ENCODE measurements at regions not wholly inside any gene's neighbourhood (a gene's known extent, or its start where the extent isn't known, plus 50 kb on each side); places are given as distances from the start of the nearest gene placed in this dataset.
"Not testable (repeated sequence)": the region's sequence is repeated elsewhere in the genome, so short reads cannot be mapped to it uniquely, and the experiment has no call there.

- peak; percentile 49 for DNase-seq
These were observed 488.0 kb upstream of the STXBP6 start for GRCh38 chr14:25537846-25538455.

DNA sequence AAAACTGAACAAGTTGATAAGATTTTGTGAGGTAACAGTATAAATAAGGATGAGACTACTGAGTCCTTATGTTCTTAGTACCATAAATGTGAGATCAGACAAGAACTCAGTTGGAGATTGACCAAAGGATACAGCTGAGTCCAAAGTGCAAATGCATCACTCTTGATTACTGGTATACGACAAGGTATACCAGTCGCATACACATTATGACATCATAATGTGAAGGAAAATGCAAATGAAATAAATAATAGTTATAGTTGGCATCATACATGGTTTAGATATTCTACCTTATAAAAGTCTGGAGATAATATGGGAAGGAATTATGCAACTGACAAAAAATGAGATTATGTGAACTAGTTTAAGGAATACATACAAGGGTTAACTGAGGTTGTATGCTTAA, 476.3 kb upstream of the STXBP6 start:
- DNase-seq, result no peak

- no peak for DNase-seq
These were observed 473.0 kb upstream of the STXBP6 start for GRCh38 chr14:25522926-25523325.

- DNase-seq, result no peak
These were observed 472.2 kb upstream of the STXBP6 start for GRCh38 chr14:25522116-25522515.

DNA sequence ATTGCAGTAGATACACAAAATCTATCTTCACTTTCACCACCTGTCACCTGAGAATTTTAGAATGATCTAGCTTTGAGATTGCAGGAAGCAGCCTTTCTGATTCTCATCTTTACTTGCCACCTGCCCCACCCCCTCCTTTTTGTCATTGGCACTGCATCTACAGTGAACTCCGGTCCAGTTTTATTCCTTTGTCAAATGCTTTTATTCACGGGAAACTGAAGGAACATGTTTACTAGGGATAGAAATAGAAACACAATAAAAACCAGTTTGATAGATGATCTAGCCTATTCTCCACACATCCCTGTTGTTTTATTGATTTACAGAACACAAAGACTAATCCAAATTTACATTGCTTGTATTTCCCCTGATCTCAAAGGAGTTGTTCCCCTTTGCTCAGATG, 471.7 kb upstream of the STXBP6 start:
- no peak for DNase-seq

GRCh38 chr14:25520821-25521220, 470.9 kb upstream of the STXBP6 start:
- no peak for DNase-seq

- DNase-seq, result no peak
These were observed 468.4 kb upstream of the STXBP6 start for GRCh38 chr14:25518364-25518763.

DNA sequence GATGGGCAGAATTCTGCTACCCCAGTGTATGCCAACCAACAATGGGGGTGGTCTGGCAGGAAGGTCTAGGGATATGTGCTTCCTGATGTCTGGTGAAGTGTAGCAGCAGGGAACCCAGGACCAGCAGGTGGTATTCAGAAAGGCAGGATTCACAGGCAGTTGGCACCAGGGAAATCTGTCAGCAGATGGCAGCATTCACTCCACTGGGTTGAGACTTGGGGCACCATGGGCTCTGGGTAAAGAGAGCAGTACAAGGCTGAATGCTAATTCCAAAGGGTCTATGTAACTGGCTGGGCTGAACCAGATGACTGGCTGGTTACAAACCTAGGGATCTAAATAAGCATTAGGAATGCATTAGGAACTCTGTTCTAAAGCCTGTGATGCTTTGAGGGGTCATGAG, 466.9 kb upstream of the STXBP6 start:
- no peak for DNase-seq

- DNase-seq, result no peak
These were observed 458.9 kb upstream of the STXBP6 start for GRCh38 chr14:25508845-25509244.

- no peak for DNase-seq
These were observed 451.8 kb upstream of the STXBP6 start for GRCh38 chr14:25501749-25502148.

DNA sequence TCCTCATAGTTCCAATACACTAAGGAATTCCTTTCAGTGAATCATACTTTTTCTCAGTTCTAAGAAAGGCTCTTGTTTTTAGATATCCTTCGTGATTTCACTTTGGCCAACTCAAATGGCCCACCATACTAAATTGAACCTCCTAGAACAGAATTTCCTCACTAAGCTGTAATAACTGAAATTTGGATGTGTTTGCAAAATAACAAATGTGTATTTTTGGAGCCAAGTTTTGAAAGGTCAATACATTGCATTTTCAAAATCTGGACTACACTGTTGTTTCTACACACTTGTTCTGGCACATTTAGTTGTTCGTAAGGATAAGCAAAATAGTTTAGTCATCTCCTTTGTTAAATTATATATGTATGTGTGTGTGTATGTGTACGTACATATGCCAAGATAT, 439.0 kb upstream of the STXBP6 start:
- DNase-seq, result no peak

GRCh38 chr14:25485381-25485780, 435.4 kb upstream of the STXBP6 start:
- DNase-seq, result no peak

DNA sequence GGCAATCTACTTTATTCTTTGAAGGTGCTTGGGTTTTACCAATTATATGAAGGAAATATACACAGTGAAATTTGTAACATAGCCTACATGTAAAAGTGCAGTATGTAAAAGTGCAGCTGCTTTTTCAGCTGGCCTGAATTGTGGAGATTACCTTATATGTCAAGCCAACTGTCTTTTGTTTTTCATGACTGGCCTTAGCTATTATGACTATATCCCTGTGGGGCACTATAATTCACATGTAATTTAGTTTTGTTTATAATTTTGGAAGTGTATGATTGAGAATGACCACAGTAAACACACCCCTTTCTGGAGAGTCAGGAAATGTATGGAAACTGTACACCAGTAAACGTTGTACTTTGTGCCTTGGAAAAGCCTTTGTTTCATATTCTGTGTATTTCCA, 435.0 kb upstream of the STXBP6 start:
- no peak for DNase-seq

GRCh38 chr14:25484235-25484634, 434.3 kb upstream of the STXBP6 start:
- DNase-seq, result no peak

DNA sequence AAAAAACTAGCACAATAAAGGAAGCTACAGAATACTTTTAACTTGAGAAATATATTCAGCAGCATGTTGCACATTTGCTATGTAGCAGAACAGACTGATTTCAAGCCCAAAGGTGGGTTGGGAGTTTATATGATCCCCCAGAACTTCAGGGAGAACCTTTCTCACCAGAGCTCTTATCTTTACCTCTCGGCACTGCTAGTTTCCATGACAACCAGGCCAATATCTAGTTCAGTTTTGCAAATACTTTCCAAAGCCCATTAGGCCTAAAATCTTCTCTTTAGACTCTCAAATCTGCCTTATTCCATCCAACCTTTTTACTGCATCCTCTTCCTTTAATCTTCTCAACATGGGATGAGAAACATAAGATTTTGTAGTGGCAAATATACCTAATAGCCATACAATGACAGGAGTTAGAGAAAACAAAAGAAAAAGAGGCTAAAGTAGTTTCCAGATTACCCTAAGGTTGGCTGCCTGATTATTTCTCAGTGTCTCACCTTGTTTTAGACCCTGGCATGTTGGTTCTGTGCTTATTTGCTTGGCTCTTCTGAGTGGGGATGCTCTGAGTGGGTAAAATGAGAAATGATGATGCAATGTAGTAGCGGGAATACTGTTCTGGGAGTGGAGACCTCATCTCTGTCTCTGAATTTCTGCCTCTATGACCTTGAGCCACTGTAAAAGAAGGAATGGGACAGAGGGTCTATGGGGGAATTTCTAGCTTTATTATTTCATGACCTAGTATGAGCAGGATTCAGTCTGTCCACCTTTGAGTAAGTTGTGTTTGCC, 427.6 kb upstream of the STXBP6 start:
- no peak for DNase-seq

DNA sequence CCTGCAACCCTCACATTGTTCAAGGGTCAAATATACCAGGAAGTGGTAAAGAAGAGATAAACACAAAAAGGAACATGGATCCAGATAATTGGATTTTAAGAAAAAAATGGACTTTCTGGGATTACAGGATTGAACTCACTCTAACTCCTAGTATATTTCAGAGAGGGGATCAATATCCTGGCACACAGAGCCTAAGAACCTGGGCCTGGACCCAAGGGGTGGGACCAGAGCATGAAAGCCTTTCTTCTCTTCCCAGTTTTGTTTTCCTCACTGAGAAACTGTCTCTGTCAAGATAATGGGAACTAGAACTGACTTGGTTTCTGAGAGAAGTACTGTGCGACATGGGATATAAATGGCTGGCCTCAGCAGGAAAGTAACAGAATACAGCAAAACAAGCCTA, 422.8 kb upstream of the STXBP6 start:
- no peak for DNase-seq

DNA sequence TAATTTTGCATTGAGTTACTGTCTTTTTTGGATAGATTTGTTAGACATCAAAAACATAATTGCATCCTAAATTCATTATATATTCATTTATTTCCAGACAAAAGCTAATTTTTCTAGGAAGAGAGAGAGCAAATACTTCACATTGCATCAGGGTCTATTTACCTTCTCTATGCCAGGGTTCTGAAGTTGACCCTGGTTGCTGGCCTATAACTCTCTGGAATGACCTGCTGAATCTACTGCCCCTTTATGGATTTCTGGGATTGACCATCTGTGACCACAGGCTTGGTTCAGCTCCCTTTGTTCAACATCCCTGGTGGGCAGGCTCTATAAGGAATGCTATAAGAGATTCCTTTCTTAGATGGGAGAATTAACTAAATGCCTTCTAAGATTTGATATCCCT, 414.8 kb upstream of the STXBP6 start:
- DNase-seq, result no peak

DNA sequence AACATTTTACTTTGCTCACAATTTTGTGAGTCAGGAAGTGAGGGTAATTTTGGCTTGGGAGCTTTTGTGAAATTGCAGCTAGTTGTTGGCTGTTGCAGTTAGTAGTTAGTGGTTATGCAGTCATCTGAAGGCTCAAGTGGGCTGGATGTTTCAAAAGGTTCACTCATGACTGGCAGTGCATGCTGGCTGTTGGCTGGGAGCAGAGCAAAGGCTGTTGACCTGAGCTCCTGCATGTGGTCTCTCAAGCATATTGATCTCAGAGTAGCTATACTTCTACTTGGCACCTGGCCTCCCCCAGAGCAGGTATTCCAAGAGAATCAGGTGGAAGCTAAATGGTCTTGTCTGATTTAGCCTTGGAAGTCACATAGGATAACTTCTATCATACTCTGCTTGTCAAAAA, 414.1 kb upstream of the STXBP6 start:
- DNase-seq, result no peak

DNA sequence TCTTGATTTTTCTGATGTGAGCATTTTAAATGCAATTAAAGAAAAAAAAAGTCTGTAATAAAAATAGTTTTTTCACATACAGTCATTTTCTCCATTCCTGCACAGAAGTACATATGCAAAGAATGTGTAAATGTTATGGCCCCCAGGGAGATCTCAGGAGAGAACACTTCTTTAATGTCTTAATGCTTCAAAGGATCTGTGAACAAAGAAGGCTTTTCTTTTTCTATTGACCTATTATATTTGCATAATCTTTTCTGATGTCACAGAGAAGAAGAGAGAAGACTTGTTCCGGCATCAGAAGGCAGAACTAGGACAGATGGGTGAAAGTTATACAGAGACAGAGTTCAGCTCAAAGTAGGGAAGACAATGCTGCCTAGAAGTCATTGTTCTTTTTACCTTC, 413.5 kb upstream of the STXBP6 start:
- no peak for DNase-seq

DNA sequence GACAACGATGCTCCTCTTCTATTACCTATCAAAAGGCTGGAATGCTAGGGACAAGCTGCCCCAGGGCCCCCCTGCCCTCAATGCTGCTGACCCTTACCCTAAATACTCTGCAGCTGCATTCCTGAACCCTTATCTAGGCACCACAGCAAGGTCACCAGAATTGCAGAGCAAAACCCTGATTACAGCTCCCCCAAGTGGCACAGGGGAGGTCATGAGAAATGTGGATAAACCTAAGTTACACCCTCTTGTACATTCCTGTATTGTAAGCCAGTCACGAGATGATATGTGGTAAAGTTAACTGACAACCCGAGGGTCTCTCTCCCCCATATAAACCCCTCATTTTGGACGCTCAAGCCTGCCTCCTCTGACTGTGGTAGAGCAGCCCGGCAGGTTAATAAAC, 411.8 kb upstream of the STXBP6 start:
- no peak for DNase-seq

DNA sequence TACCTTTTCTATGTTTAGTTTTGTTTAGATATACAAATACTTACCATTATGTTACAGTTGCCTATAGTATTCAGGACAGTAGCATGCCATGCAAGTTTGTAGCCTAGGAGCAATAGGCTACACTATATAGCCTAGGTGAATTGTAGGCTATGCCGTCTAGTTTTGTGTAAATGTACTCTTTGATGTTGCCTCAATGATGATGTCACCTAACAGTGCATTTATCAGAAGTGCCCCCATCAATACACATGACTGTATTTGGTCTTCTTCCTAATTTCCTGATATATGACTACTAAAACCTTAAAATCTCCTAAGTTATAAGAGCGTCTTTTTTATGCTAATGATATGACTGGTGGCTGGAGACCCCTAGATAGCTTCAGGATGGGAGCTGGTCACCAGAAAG, 394.4 kb upstream of the STXBP6 start:
- no peak for DNase-seq

GRCh38 chr14:25440382-25440781, 390.4 kb upstream of the STXBP6 start:
- not testable (repeated sequence) for DNase-seq

DNA sequence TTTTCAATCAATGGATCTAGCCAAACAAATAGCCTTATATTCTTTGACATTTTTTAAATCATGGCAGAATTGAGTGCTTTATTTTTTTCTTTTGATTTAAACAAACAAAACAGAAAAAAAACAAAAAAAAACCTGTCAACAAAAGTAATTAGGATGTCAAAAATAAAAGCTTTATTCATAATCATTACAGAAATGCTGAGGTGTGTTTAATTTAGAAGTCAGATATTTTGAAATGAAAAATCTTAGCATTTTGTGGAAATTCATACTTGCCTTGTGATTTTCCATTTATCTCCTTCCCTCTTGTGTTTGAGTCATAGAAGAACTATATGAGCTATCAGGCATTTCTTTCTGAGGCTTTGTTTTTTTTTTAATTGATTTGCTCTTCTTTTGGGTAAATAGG, 387.0 kb upstream of the STXBP6 start:
- no peak for DNase-seq

GRCh38 chr14:25436288-25436875, 386.4 kb upstream of the STXBP6 start:
- DNase-seq, result no peak
